Smooth muscle cell (in vitro differentiated cells): ENCODE measurements at regions not wholly inside any gene's neighbourhood (a gene's known extent, or its start where the extent isn't known, plus 50 kb on each side); places are given as distances from the start of the nearest gene placed in this dataset.

Experiments
- DNase-seq: peaks from one replicate; lab custom pipeline; 2025; ENCODE audit not compliant: unreplicated experiment; lab: John Stamatoyannopoulos, UW
- H2AFZ ChIP-seq: fragments of 200-600 bp; sonication (generic); 2 replicates; pipeline ENCODE4 v1.6.0; 2016; ENCODE audit warnings: antibody characterized with exemption, low read depth, mild to moderate bottlenecking
- H3F3A ChIP-seq: fragments of 200-600 bp; sonication (generic); 2 replicates; pipeline ENCODE4 v1.6.0; 2017; ENCODE audit warnings: antibody characterized with exemption, low read depth
- H3K27ac ChIP-seq: fragments of 200-600 bp; sonication (generic); 2 replicates; pipeline ENCODE4 v1.5.1; 2016; ENCODE audit warnings: low read depth, mild to moderate bottlenecking
- H3K27me3 ChIP-seq: fragments of 200-600 bp; sonication (generic); 2 replicates; pipeline ENCODE4 v1.6.1; 2016; ENCODE audit warnings: low read depth, mild to moderate bottlenecking
- H3K36me3 ChIP-seq: fragments of 200-600 bp; sonication (generic); 2 replicates; pipeline ENCODE4 v1.5.1; 2016; ENCODE audit warnings: low read depth
- H3K4me1 ChIP-seq: fragments of 200-600 bp; sonication (generic); 2 replicates; pipeline ENCODE4 v1.5.1; 2016; ENCODE audit warnings: low read depth
- H3K4me2 ChIP-seq: fragments of 200-600 bp; sonication (generic); 2 replicates; pipeline ENCODE4 v1.6.0; 2016; ENCODE audit warnings: mild to moderate bottlenecking
- H3K4me3 ChIP-seq: fragments of 200-600 bp; sonication (generic); 2 replicates; pipeline ENCODE4 v1.5.1; 2016; ENCODE audit warnings: mild to moderate bottlenecking
- H3K79me2 ChIP-seq: fragments of 200-600 bp; sonication (generic); 2 replicates; pipeline ENCODE4 v1.6.0; 2016; ENCODE audit warnings: low read depth, mild to moderate bottlenecking
- H3K9ac ChIP-seq: fragments of 200-600 bp; sonication (generic); 2 replicates; pipeline ENCODE4 v1.6.0; 2016; ENCODE audit warnings: low read depth
- H3K9me3 ChIP-seq: fragments of 200-600 bp; sonication (generic); replicated peaks from 2 replicates; pipeline ENCODE4 v1.5.1; 2016; ENCODE audit warnings: low read depth
- H4K20me1 ChIP-seq: fragments of 200-600 bp; sonication (generic); 2 replicates; pipeline ENCODE4 v1.6.0; 2016; ENCODE audit warnings: low read depth
- WGBS: methylation state at CpG from one replicate; pipeline ENCODE4 v1.1.7; 2016; ENCODE audit warnings: low lambda C conversion rate; 5-methylcytosine and 5-hydroxymethylcytosine counted together
- TF ChIP-seq, protein P1 (sequence below): fragments of 200-600 bp; sonication (generic); IDR thresholded peaks from 2 replicates; pipeline ENCODE4 v1.5.1; 2017; ENCODE audit warnings: borderline replicate concordance, mild to moderate bottlenecking, antibody characterized with exemption; ENCODE audit not compliant: insufficient read depth, poor library complexity, severe bottlenecking

DNA sequence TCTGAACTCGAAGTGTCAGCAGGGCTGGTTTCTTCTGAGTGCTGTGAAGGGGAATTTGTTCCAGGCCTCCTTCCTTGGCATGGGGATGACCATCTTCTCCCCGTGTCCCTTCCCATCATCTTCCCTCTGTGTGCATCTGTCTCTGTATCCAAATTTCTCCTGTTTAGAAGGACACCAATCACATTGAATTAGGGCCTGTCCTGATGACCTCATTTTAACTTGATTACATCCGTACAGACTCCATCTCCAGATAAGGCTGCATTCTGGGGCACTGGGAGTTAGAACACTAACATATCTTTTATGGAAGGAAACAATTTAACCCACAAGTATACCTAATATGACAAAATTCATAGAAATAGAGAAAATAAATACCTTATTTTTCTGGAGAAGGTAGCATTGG is 76.8 kb upstream of the ANKRD1 start:
- H4K20me1 ChIP-seq: no peaks in the 10 kb centered on the region
- H3K4me3 ChIP-seq: no peak overlapping the region
- no peaks in the 10 kb centered on the region for H3F3A ChIP-seq
- H3K9ac ChIP-seq: no peak overlapping the region
- DNase-seq: no peak
- TF ChIP-seq, protein P1, sequence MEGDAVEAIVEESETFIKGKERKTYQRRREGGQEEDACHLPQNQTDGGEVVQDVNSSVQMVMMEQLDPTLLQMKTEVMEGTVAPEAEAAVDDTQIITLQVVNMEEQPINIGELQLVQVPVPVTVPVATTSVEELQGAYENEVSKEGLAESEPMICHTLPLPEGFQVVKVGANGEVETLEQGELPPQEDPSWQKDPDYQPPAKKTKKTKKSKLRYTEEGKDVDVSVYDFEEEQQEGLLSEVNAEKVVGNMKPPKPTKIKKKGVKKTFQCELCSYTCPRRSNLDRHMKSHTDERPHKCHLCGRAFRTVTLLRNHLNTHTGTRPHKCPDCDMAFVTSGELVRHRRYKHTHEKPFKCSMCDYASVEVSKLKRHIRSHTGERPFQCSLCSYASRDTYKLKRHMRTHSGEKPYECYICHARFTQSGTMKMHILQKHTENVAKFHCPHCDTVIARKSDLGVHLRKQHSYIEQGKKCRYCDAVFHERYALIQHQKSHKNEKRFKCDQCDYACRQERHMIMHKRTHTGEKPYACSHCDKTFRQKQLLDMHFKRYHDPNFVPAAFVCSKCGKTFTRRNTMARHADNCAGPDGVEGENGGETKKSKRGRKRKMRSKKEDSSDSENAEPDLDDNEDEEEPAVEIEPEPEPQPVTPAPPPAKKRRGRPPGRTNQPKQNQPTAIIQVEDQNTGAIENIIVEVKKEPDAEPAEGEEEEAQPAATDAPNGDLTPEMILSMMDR: no peak
- H3K27me3 ChIP-seq: no peaks in the 10 kb centered on the region
- no peaks in the 10 kb centered on the region for H3K36me3 ChIP-seq
- no peak overlapping the region for H3K27ac ChIP-seq
- H3K4me2 ChIP-seq: no peak overlapping the region
- H3K4me1 ChIP-seq: no peaks in the 10 kb centered on the region
- 71% methylated on average over 3 of the region's 3 CpGs for WGBS
- no peak overlapping the region for H2AFZ ChIP-seq
- H3K9me3 ChIP-seq: no peaks in the 10 kb centered on the region
- H3K79me2 ChIP-seq: no peaks in the 10 kb centered on the region

DNA sequence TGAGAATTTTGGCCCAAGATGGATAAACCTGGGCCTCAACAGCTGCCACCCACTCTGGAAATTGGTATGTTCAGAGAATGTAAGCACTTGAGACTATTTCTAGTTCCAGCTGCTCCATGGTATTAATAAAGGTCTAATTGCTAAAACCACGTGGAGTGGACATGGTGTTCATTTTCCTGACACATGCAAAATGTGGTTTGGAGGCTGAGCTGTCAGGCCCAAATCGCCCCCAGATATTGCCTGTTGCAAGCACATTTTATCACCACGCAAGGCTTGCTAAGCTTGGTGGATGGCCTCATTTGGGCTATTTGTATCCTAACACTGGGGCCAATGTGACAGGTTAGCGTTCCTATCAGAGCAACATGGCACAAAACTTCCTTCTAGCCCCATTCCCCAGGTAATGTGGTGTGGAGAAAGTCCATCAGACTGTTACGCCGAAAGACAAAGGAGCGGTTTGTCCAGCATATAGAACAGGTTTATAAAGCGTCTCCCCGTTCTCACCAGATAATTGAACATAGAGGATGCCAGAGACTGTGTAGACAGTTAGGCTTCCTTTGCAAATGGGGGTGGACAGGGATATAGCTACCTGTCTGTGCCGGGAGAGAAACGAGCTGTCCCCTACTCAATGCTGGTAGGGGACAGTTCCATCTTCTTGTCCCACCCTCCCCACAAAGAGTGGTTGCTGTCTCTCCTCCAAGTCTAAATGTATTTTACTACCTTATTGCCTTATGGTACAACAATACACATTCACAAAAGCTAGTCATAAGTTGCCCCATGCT is 78.0 kb upstream of the ANKRD1 start:
- H4K20me1 ChIP-seq: no peaks in the 10 kb centered on the region
- no peak for DNase-seq
- H3K27me3 ChIP-seq: no peaks in the 10 kb centered on the region
- no peak overlapping the region for H3K4me3 ChIP-seq
- no peak overlapping the region for H3K4me2 ChIP-seq
- no peak overlapping the region for H2AFZ ChIP-seq
- 90% methylated on average over 11 of the region's 11 CpGs for WGBS
- H3K9ac ChIP-seq: no peak overlapping the region
- H3K9me3 ChIP-seq: no peaks in the 10 kb centered on the region
- H3K27ac ChIP-seq: no peak overlapping the region
- H3K36me3 ChIP-seq: no peaks in the 10 kb centered on the region
- TF ChIP-seq, protein P1: no peak
- H3K79me2 ChIP-seq: no peaks in the 10 kb centered on the region
- no peaks in the 10 kb centered on the region for H3K4me1 ChIP-seq
- H3F3A ChIP-seq: no peaks in the 10 kb centered on the region

DNA sequence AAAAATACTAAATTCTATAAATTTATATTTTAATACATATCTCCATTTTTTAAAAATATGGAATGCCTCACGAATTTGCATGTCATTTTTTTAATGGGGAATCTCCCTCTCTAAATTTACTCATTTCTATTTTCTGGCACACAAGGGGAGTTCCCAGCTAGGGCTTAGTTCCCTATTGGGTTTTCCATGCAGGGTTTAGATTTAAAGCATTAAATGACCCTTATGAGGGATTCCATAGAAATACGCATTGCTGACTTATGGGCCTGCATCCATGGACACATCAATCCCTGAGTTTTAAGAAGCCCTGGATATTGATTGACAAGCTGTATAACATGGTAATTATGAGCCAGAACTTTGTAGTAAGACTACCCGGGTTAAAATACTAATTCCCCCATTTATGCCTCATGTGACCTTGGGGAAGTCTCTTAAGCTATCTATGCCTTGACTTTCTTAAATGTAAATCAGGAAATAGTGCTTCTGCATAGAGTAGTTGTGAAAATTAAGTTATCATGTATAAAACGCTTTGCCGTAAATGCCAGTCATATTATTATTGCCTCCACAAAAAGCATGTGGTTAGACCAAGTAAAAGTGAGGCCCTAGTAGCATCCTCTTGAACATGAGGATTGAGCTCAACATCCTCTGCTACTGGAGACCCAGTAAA is 78.8 kb upstream of the ANKRD1 start:
- Histone ChIP-seq H2AFZ (no peak overlapping the region), H4K20me1 (no peaks in the 10 kb centered on the region), H3K36me3 (no peaks in the 10 kb centered on the region), H3K4me3 (no peak overlapping the region), H3K27ac (no peak overlapping the region), H3K27me3 (no peaks in the 10 kb centered on the region), H3K4me1 (no peaks in the 10 kb centered on the region), H3K4me2 (no peak overlapping the region), H3K9ac (no peak overlapping the region), H3K9me3 (no peaks in the 10 kb centered on the region), H3K79me2 (no peaks in the 10 kb centered on the region), H3F3A (no peaks in the 10 kb centered on the region)
- no peak for DNase-seq
- 95% methylated on average over 5 of the region's 5 CpGs for WGBS
- TF ChIP-seq, protein P1: no peak
